Activated CD4-positive, alpha-beta T cell treated with anti-CD3 and anti-CD28 coated beads, Interleukin-2, amount 10 ng/mL, durations not matched to agents 24 days and 14 days (primary cell): ENCODE measurements at regions not wholly inside any gene's neighbourhood (a gene's known extent, or its start where the extent isn't known, plus 50 kb on each side); places are given as distances from the start of the nearest gene placed in this dataset.

Experiments used
- DNase-seq: peaks from one replicate; pipeline ENCODE4 v3.0.0; 2022
- H3K27ac Mint-ChIP-seq: one replicate; pipeline ENCODE4 v1.8.0; 2022; ENCODE audit warnings: mild to moderate bottlenecking, mixed read lengths
- H3K27me3 Mint-ChIP-seq: one replicate; pipeline ENCODE4 v1.8.0; 2022; ENCODE audit warnings: mixed read lengths
- H3K36me3 Mint-ChIP-seq: one replicate; pipeline ENCODE4 v1.8.0; 2022; ENCODE audit warnings: low read depth, mild to moderate bottlenecking, mixed read lengths
- H3K4me1 Mint-ChIP-seq: one replicate; pipeline ENCODE4 v1.8.0; 2021; ENCODE audit warnings: mixed read lengths
- H3K4me3 Mint-ChIP-seq: one replicate; pipeline ENCODE4 v1.8.0; 2022; ENCODE audit warnings: mild to moderate bottlenecking, moderate library complexity, mixed read lengths
- H3K9me3 Mint-ChIP-seq: one replicate; pipeline ENCODE4 v1.8.0; 2021; ENCODE audit warnings: mixed read lengths
- intact Hi-C: fragments of 100-400 bp; cut with micrococcal nuclease; formaldehyde crosslinking; loops from one replicate; pipeline ENCODE4 v1.15.1; 2023

DNA sequence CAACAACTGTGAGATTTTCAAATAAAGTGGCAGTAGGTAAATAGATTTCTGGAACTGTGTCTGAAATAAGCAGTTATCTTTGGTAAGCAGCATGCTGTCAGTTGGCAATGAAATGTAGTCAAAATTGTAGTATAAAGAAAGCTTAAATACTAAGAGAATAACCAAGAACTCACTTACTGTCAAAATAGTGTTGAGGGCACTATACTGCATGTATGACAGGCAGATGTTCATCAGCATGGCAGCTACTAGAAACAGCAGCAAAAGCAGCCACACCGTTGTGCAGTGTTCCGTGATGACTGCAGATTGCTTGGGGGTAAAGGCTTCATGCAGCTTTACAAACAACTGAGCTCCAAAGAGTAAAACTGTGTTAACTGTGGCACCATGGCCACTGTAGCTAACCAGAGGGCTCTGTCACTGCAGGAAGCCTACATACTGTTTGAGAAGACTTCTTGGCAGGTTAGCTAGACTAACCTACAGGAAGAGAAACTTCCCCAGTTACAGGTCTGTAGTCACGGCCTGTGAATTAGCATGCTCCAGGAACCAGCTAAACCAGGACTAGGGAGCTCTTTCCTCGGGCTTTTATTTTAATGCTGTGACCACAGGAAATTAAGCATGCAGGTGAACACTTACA, 459.7 kb downstream of the TBL1XR1 start:
- H3K9me3 Mint-ChIP-seq, result no peaks in the 10 kb centered on the region
- intact Hi-C loops, result no loop called here
- H3K4me3 Mint-ChIP-seq, result no peak overlapping the region

DNA sequence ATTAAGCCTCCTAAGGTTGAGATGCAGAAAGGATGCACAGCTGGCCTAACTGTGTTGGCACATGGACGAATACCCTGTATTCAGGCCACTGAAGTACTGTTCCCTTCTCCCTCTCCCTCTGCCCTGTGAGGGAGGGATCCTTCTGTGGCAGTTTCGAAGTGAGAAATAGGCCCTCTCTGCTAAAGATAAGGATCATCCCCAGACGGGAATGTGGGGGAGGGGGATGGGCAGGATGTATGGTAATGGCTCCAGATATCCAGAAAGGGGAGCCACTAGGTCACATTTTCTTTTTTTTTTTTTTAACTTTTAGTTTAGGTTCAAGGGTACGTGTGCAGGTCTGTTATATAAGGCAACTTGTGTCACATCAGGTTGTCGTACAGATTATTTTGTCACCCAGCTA, 463.1 kb downstream of the TBL1XR1 start:
- Mint-ChIP-seq H3K9me3 (no peaks in the 10 kb centered on the region), H3K27me3 (no peaks in the 10 kb centered on the region), H3K27ac (no peak overlapping the region), H3K4me3 (no peak overlapping the region), H3K36me3 (no peaks in the 10 kb centered on the region), H3K4me1 (no peaks in the 10 kb centered on the region)
- intact Hi-C loops, result no loop called here
- DNase-seq, result no peak

More for the DNA sequence above, 459.7 kb downstream of the TBL1XR1 start:
- H3K36me3 Mint-ChIP-seq, result no peaks in the 10 kb centered on the region
- DNase-seq, result no peak
- H3K27ac Mint-ChIP-seq, result no peak overlapping the region
- H3K27me3 Mint-ChIP-seq, result no peaks in the 10 kb centered on the region
- H3K4me1 Mint-ChIP-seq, result no peaks in the 10 kb centered on the region

DNA sequence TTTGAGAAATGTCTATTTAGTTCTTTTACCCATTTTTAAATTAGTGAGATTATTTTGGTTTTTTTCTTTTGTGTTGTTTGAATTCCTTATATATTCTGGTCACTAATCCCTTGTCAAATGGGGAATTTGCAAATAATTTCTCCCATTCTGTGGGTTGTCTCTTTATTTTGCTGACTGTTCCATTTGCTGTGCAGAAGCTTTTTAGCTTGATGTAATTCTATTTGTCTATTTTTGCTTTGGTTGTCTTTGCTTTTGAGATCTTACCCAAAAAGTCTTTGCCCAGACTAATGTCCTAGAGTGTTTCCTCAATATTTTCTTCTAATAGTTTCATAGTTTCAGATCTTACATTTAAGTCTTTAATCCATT, 472.9 kb downstream of the TBL1XR1 start:
- Mint-ChIP-seq H3K27ac (no peak overlapping the region), H3K27me3 (no peaks in the 10 kb centered on the region), H3K9me3 (no peaks in the 10 kb centered on the region), H3K4me1 (no peaks in the 10 kb centered on the region), H3K4me3 (no peak overlapping the region), H3K36me3 (no peaks in the 10 kb centered on the region)
- intact Hi-C loops, result no loop called here
- no peak for DNase-seq

DNA sequence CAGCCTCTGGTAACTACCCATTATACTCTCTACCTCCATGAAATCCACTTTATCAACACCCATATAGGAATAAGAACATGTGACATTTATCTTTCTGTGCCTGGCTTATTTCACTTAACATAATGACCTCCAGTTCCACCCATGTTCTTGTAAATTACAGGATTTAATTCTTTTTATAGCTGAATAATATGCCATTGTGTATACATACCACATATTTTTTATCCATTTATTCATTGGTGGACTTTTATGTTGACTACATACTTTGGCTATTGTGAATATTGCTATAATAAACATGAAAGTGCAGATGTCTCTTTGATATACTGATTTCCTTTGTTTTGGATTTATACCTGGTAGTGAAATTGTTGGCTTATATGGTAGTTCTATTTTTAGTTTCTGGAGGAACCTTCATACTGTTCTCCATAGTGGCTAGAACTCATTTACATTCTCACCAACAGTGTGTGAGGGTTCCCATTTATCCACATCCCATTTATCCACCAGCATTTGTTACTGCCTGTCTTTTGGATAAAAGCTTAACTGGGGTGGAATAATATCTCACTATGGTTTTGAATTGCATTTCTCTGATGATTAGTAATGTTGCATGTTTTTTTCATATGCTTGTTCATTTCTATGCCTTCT, 473.4 kb downstream of the TBL1XR1 start:
- no peaks in the 10 kb centered on the region for H3K27me3 Mint-ChIP-seq
- no peak overlapping the region for H3K27ac Mint-ChIP-seq
- no peak for DNase-seq
- no peak overlapping the region for H3K4me3 Mint-ChIP-seq
- H3K4me1 Mint-ChIP-seq, result no peaks in the 10 kb centered on the region
- intact Hi-C loops, result no loop called here
- H3K36me3 Mint-ChIP-seq, result no peaks in the 10 kb centered on the region
- H3K9me3 Mint-ChIP-seq, result no peaks in the 10 kb centered on the region

DNA sequence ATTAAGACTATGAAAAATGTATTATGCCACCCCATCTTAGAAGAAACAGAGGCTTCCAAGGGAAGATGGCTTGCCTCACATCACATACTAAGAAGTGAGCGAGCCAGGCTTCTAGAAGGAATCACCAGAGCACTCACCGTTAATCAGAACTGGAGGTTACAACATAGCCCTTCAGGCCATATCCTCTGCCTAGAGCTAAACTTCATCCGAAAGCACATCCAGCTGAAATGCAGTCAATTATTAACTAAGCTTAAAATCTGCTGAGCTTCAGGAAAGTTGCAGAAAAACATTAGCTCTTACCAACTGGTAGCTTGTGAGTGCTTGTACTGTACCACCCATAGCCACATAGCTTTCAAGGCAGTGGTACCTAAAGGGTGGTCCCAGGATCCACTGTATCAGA, 483.2 kb downstream of the TBL1XR1 start:
- H3K27ac Mint-ChIP-seq, result no peak overlapping the region
- H3K4me3 Mint-ChIP-seq, result no peak overlapping the region
- no peaks in the 10 kb centered on the region for H3K9me3 Mint-ChIP-seq

DNA sequence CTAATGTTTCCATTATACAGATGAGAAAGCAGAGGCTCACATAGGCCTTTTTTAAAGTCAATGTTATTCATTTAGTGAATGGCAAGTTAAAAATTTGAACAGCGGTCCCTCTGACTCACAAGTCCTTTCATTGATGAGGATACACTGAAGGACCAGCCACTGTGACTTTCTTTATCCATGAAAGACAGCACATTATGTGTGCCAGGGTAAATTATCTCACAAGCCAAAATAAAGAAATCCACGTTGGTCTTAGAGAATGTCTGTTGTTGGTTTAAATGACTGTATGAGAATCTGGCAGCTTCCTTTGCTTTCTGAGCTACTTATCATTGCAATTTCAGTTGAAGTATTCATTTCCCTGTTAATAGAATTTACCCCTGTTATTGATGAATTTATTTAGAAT, 485.1 kb downstream of the TBL1XR1 start:
- H3K9me3 Mint-ChIP-seq, result peaks cover 4% of the 10 kb centered on the region
- no peak for DNase-seq
- no peak overlapping the region for H3K4me3 Mint-ChIP-seq
- H3K4me1 Mint-ChIP-seq, result no peaks in the 10 kb centered on the region
- H3K27me3 Mint-ChIP-seq, result no peaks in the 10 kb centered on the region
- no peak overlapping the region for H3K27ac Mint-ChIP-seq
- H3K36me3 Mint-ChIP-seq, result no peaks in the 10 kb centered on the region
- intact Hi-C loops, result no loop called here

More for the DNA sequence above, 483.2 kb downstream of the TBL1XR1 start:
- H3K36me3 Mint-ChIP-seq, result no peaks in the 10 kb centered on the region
- DNase-seq, result no peak
- no peaks in the 10 kb centered on the region for H3K27me3 Mint-ChIP-seq
- intact Hi-C loops, result no loop called here
- H3K4me1 Mint-ChIP-seq, result no peaks in the 10 kb centered on the region

DNA sequence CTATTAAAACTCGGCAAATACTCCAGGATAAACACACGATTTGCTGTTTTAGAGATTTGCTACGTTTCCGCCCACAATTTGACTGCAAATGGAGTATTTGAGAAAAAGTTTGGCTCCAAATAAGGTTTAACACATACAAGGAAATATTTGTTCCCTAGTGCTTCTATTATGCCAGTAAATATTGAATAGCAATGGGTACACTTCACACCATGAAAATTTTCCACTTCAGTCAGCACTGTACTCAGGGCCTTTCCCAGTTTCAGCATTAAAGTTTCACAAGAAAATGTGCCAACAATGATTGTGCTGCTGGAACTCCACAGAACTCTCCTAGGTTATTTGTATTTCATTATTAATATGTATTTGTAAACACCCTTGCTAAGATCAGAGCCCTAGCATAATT, 498.0 kb downstream of the TBL1XR1 start:
- Mint-ChIP-seq H3K27me3 (peaks cover 3% of the 10 kb centered on the region), H3K4me3 (no peak overlapping the region), H3K4me1 (no peaks in the 10 kb centered on the region), H3K36me3 (no peaks in the 10 kb centered on the region), H3K27ac (no peak overlapping the region), H3K9me3 (no peaks in the 10 kb centered on the region)
- intact Hi-C loops, result no loop called here
- DNase-seq, result no peak

DNA sequence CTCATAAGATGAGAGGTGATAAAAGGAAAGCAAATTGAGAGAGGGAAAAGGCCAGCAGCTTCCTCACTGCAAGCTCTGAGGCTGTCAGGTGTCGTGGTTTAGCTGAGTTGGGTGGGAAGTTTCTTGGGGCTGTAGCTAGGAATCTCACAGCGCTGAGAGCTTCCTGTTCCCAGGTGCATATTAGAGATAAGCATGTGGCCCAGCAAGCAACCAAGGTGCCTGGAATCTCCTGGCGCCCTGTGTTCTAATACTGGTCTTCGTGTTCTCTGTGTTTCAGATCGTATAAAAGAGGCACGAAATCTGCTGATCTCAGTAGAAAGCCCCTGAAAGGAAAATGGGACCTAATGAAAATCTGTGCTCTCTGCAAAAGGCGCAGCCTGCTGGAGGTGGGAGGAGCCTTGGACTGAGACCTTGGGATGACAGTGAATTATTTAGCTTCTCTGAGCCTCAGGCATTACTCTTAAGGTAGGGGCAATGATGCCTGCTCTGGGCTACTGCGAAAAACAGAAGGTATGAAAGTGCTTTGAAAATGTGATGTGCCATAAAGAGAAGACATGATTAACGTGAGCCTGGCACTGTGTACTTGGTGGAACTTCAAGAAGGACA, 499.9 kb downstream of the TBL1XR1 start:
- no peaks in the 10 kb centered on the region for H3K4me1 Mint-ChIP-seq
- intact Hi-C loops, result no loop called here
- no peaks in the 10 kb centered on the region for H3K36me3 Mint-ChIP-seq
- no peaks in the 10 kb centered on the region for H3K9me3 Mint-ChIP-seq
- H3K4me3 Mint-ChIP-seq, result no peak overlapping the region
- DNase-seq, result no peak
- no peak overlapping the region for H3K27ac Mint-ChIP-seq
- peaks cover 3% of the 10 kb centered on the region for H3K27me3 Mint-ChIP-seq

DNA sequence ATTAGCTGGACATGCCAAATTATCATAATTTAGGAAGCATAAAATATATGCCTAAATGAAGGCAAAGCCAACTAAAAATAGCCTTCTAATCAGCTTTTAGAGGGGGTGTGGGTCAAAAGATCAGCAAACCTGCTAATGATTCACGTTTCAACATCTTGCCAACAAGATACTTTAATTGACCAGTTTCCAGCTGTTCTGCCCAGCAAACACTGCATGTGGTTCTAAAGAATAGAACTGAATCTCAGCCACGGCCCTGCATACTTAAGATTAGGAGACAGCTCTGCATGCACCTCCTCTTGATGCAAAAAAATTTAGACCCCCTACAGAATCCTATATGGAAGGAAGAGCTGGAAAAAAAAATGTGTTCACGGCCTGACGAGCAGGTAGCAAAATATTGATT, 500.5 kb downstream of the TBL1XR1 start:
- Mint-ChIP-seq H3K36me3 (no peaks in the 10 kb centered on the region), H3K4me1 (no peaks in the 10 kb centered on the region), H3K9me3 (no peaks in the 10 kb centered on the region), H3K27me3 (peaks cover 3% of the 10 kb centered on the region), H3K4me3 (no peak overlapping the region), H3K27ac (no peak overlapping the region)
- no peak for DNase-seq
- intact Hi-C loops, result no loop called here

DNA sequence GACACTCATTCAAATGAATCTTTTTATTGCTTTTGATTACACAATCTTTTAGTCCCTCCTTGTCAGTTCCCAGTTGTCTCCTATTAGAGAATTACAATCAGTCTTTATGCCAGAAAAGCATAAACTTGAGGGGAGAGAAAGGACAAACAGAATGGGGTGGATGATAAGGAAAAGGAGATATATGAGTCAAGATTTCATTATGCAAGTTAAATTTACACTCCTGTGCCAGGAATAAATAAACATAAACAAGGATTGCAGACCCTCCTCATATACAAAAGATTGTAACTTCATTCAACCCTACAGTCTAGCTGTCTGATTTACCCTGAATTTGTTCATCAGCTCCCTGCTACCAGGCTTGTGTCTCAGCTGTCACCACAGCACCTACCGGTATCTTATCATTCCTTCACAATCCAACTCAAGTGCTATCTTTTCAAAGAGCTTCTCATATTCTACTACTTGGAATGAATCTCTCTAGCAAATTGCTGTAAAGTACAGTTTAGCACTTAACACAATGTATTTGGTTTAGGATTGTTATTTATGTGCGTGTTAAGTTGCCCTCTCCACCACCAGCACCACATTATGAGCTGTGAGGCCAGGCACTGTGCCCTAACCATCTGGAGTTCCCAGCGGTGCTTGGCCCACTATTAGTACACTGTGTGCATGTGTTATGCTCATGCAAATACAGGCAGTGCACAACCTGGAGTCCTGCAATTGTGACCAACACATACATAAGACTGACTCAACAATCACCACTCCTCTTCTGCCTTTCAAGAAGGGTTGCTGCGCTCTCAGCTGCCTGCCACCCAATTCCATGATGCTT, 504.1 kb downstream of the TBL1XR1 start:
- Mint-ChIP-seq H3K27me3 (peaks cover 3% of the 10 kb centered on the region), H3K4me3 (no peak overlapping the region), H3K36me3 (no peaks in the 10 kb centered on the region), H3K27ac (no peak overlapping the region), H3K9me3 (no peaks in the 10 kb centered on the region), H3K4me1 (no peaks in the 10 kb centered on the region)
- no peak for DNase-seq
- intact Hi-C loops, result no loop called here

DNA sequence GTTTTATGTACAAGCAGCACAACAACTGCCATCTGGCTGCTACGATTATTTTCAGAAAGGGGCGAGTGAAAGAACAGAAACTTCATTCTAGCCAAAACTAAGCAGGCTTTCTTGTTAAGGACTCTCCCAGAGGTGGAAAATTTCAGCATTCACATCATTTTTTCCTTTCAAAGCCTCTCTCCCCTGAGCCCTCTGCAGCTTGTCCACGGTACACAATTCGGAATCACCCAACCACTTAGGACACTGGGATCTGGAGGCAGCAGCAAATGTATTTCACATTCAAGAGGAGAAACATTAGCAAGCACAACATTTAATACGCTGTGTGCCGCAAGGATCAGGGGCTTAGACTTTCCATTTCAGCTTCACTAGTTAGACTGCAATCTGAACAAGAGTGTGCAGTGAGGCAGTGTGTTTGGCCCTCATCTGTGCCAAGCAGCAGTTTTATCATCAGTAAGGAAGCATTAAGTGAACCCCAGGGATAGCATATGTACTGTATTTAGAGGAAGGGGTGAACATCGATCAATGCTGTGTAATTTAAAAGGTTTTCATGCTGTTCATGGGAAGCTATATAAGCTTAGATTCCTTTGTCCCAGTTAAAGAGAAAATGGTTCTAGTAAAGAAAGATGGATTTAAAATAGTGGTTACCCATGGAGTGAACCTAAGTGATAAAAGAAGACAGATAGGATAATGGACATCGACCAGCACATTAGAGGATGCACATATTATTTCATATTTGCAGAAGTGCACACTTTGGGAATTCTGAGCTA, 504.9 kb downstream of the TBL1XR1 start:
- Mint-ChIP-seq H3K4me1 (no peaks in the 10 kb centered on the region), H3K9me3 (no peaks in the 10 kb centered on the region), H3K27ac (no peak overlapping the region), H3K36me3 (no peaks in the 10 kb centered on the region), H3K27me3 (peaks cover 3% of the 10 kb centered on the region), H3K4me3 (no peak overlapping the region)
- no peak for DNase-seq
- intact Hi-C loops, result no loop called here

DNA sequence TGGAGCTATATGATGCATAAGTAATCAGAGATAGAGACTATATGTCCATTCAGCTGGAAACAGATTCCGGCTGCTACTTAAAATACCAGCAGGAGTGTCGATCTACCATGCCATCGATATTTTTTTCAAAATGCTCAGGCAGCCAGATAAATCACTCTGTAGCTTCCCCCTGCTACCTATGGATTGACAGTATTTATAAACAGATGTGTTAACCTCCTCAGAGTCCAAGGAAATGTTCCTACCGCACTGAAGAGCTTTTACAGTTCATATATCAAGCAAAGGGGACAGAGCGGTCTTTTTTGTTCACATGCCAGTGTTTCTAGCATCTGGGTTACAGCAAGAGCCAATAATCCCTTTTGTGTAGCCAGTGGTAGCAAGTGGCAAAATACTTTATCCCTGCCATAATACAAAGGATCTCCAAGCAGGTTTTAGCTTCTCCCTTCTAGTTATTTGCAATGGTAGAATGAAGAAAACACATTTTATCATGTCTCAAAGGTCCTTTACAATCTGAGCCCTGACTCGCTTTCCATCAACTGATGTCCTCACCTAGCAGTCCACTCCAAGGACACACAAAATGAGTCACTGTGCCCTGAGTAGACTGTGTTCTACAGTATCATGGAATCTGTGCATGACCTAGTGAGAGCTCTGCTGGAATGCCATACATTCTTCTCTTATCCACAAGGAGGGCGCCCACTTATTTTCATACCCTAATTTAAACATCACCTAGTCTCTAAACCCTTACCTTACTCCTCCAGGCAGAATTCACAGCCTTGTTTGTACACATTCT, 507.0 kb downstream of the TBL1XR1 start:
- Mint-ChIP-seq H3K27me3 (no peaks in the 10 kb centered on the region), H3K9me3 (peaks cover 4% of the 10 kb centered on the region), H3K36me3 (no peaks in the 10 kb centered on the region), H3K27ac (no peak overlapping the region), H3K4me1 (no peaks in the 10 kb centered on the region), H3K4me3 (no peak overlapping the region)
- intact Hi-C loops, result no loop called here
- no peak for DNase-seq

DNA sequence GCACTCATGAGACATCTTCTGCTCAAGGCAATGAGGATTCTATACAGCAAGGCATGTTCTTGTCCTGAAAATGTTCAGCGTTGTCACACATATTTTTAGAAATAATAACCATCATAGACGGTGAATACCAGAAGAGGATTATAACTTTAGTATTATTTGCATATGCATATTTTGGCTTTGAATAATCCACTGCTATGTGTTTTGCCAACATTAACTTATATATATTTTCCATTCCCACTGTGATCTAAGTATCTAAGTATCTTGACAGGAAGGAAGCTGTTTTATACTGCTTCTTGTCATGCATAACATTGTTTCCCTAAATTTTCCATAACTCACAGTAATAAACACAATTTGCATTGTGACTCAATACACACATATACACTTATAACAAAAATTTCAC, 509.5 kb downstream of the TBL1XR1 start:
- H3K9me3 Mint-ChIP-seq, result peaks cover 4% of the 10 kb centered on the region
- H3K4me1 Mint-ChIP-seq, result no peaks in the 10 kb centered on the region
- no peak overlapping the region for H3K4me3 Mint-ChIP-seq
- no peak for DNase-seq
- intact Hi-C loops, result no loop called here
- H3K36me3 Mint-ChIP-seq, result no peaks in the 10 kb centered on the region
- no peaks in the 10 kb centered on the region for H3K27me3 Mint-ChIP-seq
- H3K27ac Mint-ChIP-seq, result no peak overlapping the region
